ENCODE measurements at regions not wholly inside any gene's neighbourhood (a gene's known extent, or its start where the extent isn't known, plus 50 kb on each side); places are given as distances from the start of the nearest gene placed in this dataset.

DNA sequence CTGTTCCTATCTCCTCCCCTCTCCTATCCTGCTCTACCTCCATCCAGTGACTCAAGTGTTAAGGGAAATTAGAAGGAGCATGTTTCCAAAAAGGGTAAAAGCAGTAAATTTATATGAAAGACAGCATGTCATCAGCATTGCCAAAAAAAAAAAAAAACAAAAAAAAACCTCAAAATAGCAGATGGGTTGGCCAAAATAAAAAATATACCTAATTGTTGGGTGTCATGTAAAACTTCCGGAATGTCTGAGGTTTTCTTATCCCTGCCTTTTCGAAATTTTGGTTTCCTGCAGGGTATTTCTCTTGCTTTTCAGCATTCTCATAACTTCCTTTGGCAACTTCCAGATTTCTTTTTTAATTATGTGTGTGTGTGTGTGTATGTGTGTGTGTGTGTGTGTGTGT, 241.6 kb upstream of the FN1 start:
- H3K36me3 ChIP-seq (replicated peaks in 1 of 2; ENCODE audit: control insufficient read depth in 1 of 2, insufficient read depth in 2 of 2, low read length in 2 of 2) = no peaks in the 10 kb centered on the region
- BruUV-seq (replicated peaks) = no TSS peak
- no peak overlapping the region for H3K9ac ChIP-seq (ENCODE audit: insufficient read depth, low read depth, low read length)
- H4K20me1 ChIP-seq (ENCODE audit: insufficient read depth, low read length) = no peaks in the 10 kb centered on the region
- in situ Hi-C loops (cut with HindIII; ENCODE audit: extremely low pct_ligation_motif_present, low pct_unique_long_range_greater_than_20kb) (no loop called here), intact Hi-C loops (cut with micrococcal nuclease; ENCODE audit: unreplicated experiment) (no loop called here)
- no peak overlapping the region for H3K27ac ChIP-seq (ENCODE audit: extremely low read length, insufficient read depth, low read length)
- ATAC-seq (no peak), DNase-seq (ENCODE audit: low spot score) (no peak), FAIRE-seq (no peak)
- over 99% methylated on average over 2 of the region's 2 CpGs for WGBS (ENCODE audit: low lambda C conversion rate)
- H3K79me2 ChIP-seq (ENCODE audit: insufficient read depth, low read length) = no peaks in the 10 kb centered on the region
- H3K4me2 ChIP-seq (ENCODE audit: low read depth, low read length) = no peak overlapping the region
- H2AFZ ChIP-seq (ENCODE audit: low read length) = no peak overlapping the region
- peaks cover 53% of the 10 kb centered on the region for H3K4me1 ChIP-seq (ENCODE audit: insufficient read depth, low read length)
- TF ChIP-seq ZNF616 (CRISPR knock-in tag; IDR thresholded peaks at IDR 0.05; ENCODE audit: low read depth) (no peak), ZNF383 (CRISPR knock-in tag; IDR thresholded peaks at IDR 0.05; ENCODE audit: borderline replicate concordance) (no peak), ZNF619 (CRISPR knock-in tag; IDR thresholded peaks at IDR 0.05) (no peak), ZC3H4 (CRISPR knock-in tag; IDR thresholded peaks at IDR 0.05; ENCODE audit: borderline replicate concordance) (no peak), ZFP62 (CRISPR knock-in tag; IDR thresholded peaks at IDR 0.05) (no peak), THYN1 (CRISPR knock-in tag; IDR thresholded peaks at IDR 0.05; ENCODE audit: borderline replicate concordance, low read depth) (no peak), MXD4 (CRISPR knock-in tag; IDR thresholded peaks at IDR 0.05) (no peak), HDAC6 (IDR thresholded peaks at IDR 0.05; ENCODE audit: low read depth, low read length) (no peak)
- no peak overlapping the region for H3K4me3 ChIP-seq (replicated peaks in 1 of 3; ENCODE audit: insufficient read depth in 1 of 3, low read depth in 2 of 3, low read length in 3 of 3)
- CTCF ChIA-PET (ENCODE audit: low intra/inter-chr PET ratio, low total read pairs) = no interaction called here
- no peaks in the 10 kb centered on the region for H3K27me3 ChIP-seq (ENCODE audit: control insufficient read depth in 1 of 2, insufficient read depth in 2 of 2, low read length in 2 of 2)
- peaks cover 4% of the 10 kb centered on the region; the same call in 1 of the 2 replicates for H3K9me3 ChIP-seq (ENCODE audit: low read length)
- POLR2A ChIA-PET = no interaction called here

- no peak for FAIRE-seq
- TF ChIP-seq PHF5A (CRISPR knock-in tag; IDR thresholded peaks at IDR 0.05; ENCODE audit: low read depth, unreplicated experiment) = no peak
- TF ChIP-seq, protein P1, sequence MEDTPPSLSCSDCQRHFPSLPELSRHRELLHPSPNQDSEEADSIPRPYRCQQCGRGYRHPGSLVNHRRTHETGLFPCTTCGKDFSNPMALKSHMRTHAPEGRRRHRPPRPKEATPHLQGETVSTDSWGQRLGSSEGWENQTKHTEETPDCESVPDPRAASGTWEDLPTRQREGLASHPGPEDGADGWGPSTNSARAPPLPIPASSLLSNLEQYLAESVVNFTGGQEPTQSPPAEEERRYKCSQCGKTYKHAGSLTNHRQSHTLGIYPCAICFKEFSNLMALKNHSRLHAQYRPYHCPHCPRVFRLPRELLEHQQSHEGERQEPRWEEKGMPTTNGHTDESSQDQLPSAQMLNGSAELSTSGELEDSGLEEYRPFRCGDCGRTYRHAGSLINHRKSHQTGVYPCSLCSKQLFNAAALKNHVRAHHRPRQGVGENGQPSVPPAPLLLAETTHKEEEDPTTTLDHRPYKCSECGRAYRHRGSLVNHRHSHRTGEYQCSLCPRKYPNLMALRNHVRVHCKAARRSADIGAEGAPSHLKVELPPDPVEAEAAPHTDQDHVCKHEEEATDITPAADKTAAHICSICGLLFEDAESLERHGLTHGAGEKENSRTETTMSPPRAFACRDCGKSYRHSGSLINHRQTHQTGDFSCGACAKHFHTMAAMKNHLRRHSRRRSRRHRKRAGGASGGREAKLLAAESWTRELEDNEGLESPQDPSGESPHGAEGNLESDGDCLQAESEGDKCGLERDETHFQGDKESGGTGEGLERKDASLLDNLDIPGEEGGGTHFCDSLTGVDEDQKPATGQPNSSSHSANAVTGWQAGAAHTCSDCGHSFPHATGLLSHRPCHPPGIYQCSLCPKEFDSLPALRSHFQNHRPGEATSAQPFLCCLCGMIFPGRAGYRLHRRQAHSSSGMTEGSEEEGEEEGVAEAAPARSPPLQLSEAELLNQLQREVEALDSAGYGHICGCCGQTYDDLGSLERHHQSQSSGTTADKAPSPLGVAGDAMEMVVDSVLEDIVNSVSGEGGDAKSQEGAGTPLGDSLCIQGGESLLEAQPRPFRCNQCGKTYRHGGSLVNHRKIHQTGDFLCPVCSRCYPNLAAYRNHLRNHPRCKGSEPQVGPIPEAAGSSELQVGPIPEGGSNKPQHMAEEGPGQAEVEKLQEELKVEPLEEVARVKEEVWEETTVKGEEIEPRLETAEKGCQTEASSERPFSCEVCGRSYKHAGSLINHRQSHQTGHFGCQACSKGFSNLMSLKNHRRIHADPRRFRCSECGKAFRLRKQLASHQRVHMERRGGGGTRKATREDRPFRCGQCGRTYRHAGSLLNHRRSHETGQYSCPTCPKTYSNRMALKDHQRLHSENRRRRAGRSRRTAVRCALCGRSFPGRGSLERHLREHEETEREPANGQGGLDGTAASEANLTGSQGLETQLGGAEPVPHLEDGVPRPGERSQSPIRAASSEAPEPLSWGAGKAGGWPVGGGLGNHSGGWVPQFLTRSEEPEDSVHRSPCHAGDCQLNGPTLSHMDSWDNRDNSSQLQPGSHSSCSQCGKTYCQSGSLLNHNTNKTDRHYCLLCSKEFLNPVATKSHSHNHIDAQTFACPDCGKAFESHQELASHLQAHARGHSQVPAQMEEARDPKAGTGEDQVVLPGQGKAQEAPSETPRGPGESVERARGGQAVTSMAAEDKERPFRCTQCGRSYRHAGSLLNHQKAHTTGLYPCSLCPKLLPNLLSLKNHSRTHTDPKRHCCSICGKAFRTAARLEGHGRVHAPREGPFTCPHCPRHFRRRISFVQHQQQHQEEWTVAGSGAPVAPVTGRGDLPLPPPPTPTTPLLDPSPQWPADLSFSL (CRISPR knock-in tag; IDR thresholded peaks at IDR 0.05) = no peak
- no peak for TF ChIP-seq FOXP4 (CRISPR knock-in tag; IDR thresholded peaks at IDR 0.05)
- TF ChIP-seq SMC3 (IDR thresholded peaks at IDR 0.05; ENCODE audit: low read length) = no peak
- no peak for TF ChIP-seq HOXD1 (CRISPR knock-in tag; IDR thresholded peaks at IDR 0.05)
These were observed 236.5 kb upstream of the FN1 start for GRCh38 chr2:215672406-215672805.

More at GRCh38 chr2:215672406-215672805, 236.5 kb upstream of the FN1 start:
- Histone ChIP-seq H4K20me1 (ENCODE audit: insufficient read depth, low read length) (no peaks in the 10 kb centered on the region), H2AFZ (ENCODE audit: low read length) (no peak overlapping the region), H3K27me3 (ENCODE audit: control insufficient read depth in 1 of 2, insufficient read depth in 2 of 2, low read length in 2 of 2) (no peaks in the 10 kb centered on the region), H3K4me3 (replicated peaks in 1 of 3; ENCODE audit: insufficient read depth in 1 of 3, low read depth in 2 of 3, low read length in 3 of 3) (no peak overlapping the region), H3K36me3 (replicated peaks in 1 of 2; ENCODE audit: control insufficient read depth in 1 of 2, insufficient read depth in 2 of 2, low read length in 2 of 2) (no peaks in the 10 kb centered on the region), H3K9me3 (ENCODE audit: low read length) (no peaks in the 10 kb centered on the region), H3K27ac (ENCODE audit: extremely low read length, insufficient read depth, low read length) (no peak overlapping the region), H3K4me2 (ENCODE audit: low read depth, low read length) (no peak overlapping the region), H3K4me1 (ENCODE audit: insufficient read depth, low read length) (peaks cover 29% of the 10 kb centered on the region), H3K79me2 (ENCODE audit: insufficient read depth, low read length) (no peaks in the 10 kb centered on the region), H3K9ac (ENCODE audit: insufficient read depth, low read depth, low read length) (no peak overlapping the region)
- BruUV-seq (replicated peaks) = no TSS peak
- 75% methylated on average over 1 of the region's 1 CpG for WGBS (ENCODE audit: low lambda C conversion rate)
- CTCF ChIA-PET (ENCODE audit: low intra/inter-chr PET ratio, low total read pairs) = no interaction called here
- POLR2A ChIA-PET = no interaction called here
- DNase-seq (ENCODE audit: low spot score) (no peak), ATAC-seq (no peak)
- intact Hi-C loops (cut with micrococcal nuclease; ENCODE audit: unreplicated experiment) = no loop called here
- in situ Hi-C loops (cut with HindIII; ENCODE audit: extremely low pct_ligation_motif_present, low pct_unique_long_range_greater_than_20kb) = no loop called here

Data from HepG2 (cell line).